Renal pelvis (tissue), 1 donor: ENCODE measurements at regions not wholly inside any gene's neighbourhood (a gene's known extent, or its start where the extent isn't known, plus 50 kb on each side); places are given as distances from the start of the nearest gene placed in this dataset.
A peak's percentile ranks its signal among the peaks of the same experiment; 100 is the strongest.

Experiments used
- DNase-seq: peaks from one replicate; pipeline ENCODE4 v3.0.0-alpha.2; 2013

GRCh38 chr4:13250263-13250662, 233.9 kb downstream of the RAB28 start:
- DNase-seq = no peak

DNA sequence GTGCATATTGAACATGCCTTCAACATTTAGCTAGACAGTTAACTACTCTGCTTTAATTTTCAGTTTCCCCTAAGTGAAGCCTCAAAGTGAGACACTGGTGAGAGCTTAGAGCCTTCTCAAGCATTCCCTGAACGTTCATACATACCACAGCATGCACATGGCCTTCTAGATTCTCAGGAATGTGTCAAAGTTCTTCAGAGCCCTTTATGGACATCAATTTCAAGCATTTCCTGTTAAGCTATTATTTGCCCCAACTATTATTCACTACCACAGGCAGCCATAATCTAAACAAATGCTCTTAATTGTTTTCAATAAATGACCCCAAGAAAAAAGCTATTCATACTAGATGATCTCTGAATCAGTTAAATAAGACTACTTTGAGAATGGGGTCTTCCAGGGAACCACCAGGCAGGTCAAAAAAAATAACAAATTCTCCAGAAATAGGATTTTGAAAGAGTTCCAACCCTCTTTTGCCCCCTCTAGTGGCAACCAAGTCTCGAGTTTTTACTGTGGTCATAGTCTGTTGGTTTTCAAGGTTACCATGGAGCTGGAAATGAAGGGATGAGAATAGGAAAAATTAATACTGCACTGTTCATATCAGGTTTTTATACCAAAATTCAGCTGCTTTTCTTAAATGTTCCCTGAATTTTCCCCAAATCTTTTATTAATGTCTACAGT, 235.4 kb downstream of the RAB28 start:
- DNase-seq = no peak

DNA sequence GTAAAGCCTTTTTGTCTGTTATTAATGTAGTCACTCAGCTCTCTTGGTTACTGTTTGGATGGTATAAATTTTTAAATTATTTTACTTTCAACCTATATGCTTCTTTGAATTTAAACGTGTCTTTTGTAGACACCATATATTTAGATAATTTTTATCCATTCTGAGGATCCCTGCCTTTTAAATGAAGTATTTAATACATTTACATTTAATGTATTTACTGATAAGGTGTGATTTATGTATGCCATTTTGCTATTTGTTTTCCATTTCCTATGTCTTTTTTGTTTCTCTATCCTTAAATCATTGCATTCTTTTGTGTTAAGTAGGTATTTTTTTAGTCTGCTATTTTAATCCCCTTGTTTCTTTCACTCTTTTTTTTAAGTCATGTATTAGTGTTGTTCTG, 238.0 kb downstream of the RAB28 start:
- no peak for DNase-seq

GRCh38 chr4:13244444-13244843, 239.7 kb downstream of the RAB28 start:
- DNase-seq = peak; percentile 10

DNA sequence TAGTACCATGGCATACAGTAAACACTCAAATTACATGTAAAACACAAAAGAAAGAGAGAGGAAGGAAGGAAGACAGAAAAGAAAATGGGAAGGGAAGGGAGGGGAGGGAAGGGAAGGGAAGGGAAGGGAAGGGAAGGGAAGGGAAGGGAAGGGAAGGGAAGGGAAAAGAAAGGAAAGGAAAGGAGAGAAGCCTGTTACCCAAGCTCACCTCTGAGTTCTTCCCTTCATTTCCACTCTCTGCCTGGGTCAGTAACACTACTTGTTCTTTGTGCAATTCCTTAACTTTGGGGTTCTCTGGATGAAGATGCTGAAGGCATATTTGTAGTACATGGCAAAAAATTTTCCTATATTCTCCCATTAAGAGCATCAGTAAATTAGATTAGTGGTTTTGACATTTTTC, 241.0 kb downstream of the RAB28 start:
- no peak for DNase-seq

GRCh38 chr4:13240066-13240465, 244.1 kb downstream of the RAB28 start:
- DNase-seq = no peak

DNA sequence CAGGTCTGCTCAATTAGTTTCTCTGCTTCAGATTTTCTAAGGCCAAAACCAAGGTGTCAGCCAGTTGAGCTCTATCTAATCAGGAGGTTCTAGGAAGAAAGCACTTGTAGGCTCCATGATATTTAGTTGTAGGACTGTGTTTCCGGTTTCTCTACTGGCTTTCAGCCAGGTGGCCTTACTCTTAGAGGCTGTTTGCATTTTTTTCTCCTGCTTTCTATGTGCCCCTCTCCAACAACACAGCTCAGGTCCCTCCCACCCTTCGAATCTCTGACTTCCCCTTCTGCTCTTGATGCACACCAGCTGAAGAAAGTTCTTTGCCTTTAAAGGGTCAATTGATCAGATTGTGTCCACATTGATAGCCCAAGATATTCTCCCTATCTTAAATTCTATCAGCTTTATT, 245.2 kb downstream of the RAB28 start:
- DNase-seq = no peak

DNA sequence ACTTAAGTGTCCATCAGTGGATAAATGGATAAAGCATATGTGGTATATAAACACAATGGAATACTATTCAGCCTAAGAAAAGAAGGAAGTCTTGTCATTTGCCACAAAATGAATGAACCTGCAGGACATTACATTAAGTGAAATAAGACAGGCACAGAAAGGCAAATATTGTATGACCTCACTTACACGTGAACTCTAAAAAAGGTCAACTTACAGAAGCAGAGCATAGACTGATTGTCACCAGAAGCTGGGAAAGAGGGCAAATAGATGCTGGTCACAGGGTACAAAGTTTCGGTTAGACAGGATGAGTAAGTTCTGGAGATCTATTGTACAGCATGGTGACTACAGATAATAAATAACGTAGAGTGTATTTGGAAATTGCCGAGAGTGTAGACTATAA, 247.7 kb downstream of the RAB28 start:
- DNase-seq = no peak

- DNase-seq = no peak
Measured at GRCh38 chr4:13233755-13234154, 250.4 kb downstream of the RAB28 start.

GRCh38 chr4:13219971-13220370, 264.2 kb downstream of the RAB28 start:
- DNase-seq = no peak

DNA sequence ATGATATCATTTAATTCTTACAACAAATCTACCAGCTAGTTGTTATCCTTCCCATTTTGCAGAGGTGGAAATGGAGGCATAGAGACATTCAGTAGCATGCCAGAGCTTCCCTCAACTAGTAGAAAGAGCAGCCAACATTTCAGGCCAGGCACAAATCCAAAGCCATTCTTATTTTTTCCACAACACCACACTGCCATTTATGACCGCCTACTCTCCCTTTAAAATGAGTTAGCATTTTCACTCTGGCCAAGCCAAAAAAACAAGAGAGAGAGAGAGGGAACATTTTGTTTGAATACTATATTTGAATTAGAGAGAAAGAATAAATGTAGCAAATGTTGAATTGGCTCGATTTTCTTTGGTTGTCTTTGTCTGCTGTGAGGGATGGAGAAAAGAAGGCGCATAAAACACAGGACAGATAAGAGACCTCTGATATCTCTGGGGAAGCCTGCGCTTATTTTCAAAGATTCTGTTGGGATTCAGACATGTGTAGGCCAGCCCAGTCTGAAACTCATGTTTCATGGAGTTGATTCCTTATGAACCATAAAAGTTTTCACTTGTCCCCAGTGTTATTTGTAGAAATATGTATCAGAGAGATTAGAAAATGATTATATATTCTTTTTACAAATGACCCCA, 265.7 kb downstream of the RAB28 start:
- DNase-seq = no peak

DNA sequence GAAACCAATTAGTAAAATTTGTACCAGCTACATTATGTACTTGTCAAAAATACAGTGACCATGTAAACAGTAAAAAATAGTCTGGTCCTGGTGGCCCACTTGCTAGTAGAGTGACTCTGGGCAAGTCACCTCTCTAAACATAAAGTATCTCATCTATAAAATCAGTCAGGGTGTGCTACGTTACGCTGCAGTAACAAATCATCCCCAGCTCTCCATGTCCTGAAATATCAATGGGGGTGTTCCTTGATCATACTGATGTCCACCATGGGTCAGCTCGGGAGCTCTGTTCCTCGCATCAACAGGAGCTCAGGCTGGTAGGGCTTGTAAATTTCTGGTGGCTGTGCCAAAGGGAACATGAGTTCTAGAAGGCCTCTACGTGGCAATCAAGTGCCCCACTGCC, 268.6 kb downstream of the RAB28 start:
- no peak for DNase-seq

- no peak for DNase-seq
Measured at GRCh38 chr4:13212936-13213335, 271.2 kb downstream of the RAB28 start.

GRCh38 chr4:13209600-13209999, 274.5 kb downstream of the RAB28 start:
- no peak for DNase-seq

- DNase-seq = no peak
Measured at GRCh38 chr4:13208558-13209193, 275.5 kb downstream of the RAB28 start.

- peak; percentile 15 for DNase-seq
Measured at GRCh38 chr4:13207226-13207625, 276.9 kb downstream of the RAB28 start.

GRCh38 chr4:13203101-13203500, 281.0 kb downstream of the RAB28 start:
- DNase-seq = no peak

DNA sequence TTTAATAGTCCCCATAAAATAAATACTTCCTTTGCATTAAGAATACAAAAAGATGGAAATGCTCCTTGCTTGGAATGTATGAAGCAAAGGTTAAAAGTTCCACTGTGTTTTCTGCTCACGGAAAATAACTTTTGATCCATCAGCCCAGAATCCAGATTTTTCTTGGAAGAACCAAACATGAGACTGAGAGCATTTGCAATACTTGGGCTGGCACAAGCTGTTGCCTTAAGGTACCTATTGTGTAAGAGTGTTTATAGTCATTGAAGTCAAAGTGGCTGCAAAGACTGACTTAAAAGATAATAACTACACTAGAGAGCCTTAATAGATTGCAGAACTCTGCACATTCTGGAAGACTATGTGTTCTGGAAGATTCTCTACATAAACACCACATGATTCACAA, 281.4 kb downstream of the RAB28 start:
- DNase-seq = no peak

GRCh38 chr4:13201241-13201640, 282.9 kb downstream of the RAB28 start:
- DNase-seq = no peak

GRCh38 chr4:13196721-13197120, 287.4 kb downstream of the RAB28 start:
- no peak for DNase-seq

- DNase-seq = no peak
Measured at GRCh38 chr4:13193662-13194061, 290.5 kb downstream of the RAB28 start.

- DNase-seq = no peak
Measured at GRCh38 chr4:13190093-13190721, 293.9 kb downstream of the RAB28 start.

DNA sequence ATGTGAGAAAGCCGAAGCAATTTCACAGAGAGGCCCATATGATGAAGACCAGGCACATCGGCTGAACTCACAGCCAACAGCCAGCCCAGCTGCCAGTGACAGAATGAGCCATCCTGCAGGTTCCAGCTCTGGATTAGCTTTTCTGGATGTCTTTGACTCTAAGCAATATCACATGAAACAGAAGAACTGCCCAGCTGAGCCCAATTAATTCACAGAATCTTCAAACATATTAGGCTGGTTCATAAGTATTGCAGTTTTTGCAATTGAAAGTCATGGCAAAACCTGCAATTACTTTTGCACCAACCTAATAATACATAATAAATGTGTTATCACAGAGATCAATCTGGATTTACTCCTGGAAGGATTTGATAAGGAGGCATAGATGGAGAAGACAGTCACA, 299.9 kb downstream of the RAB28 start:
- no peak for DNase-seq
